ENCODE measurements at regions not wholly inside any gene's neighbourhood (a gene's known extent, or its start where the extent isn't known, plus 50 kb on each side); places are given as distances from the start of the nearest gene placed in this dataset.

GRCh38 chr12:95412482-95413311 is 61.3 kb upstream of the METAP2 start:
- DNase-seq: no peak

- no peak for DNase-seq
These were observed 60.4 kb upstream of the METAP2 start for GRCh38 chr12:95413576-95413975.

- DNase-seq: no peak
These were observed 58.5 kb upstream of the METAP2 start for GRCh38 chr12:95415451-95415850.

- no peak for DNase-seq
These were observed 57.8 kb upstream of the METAP2 start for GRCh38 chr12:95416111-95416636.

- no peak for DNase-seq
These were observed 56.6 kb upstream of the METAP2 start for GRCh38 chr12:95417372-95417771.

- DNase-seq: no peak
These were observed 55.8 kb upstream of the METAP2 start for GRCh38 chr12:95418142-95418541.
